ENCODE measurements at regions not wholly inside any gene's neighbourhood (a gene's known extent, or its start where the extent isn't known, plus 50 kb on each side); places are given as distances from the start of the nearest gene placed in this dataset.

DNA sequence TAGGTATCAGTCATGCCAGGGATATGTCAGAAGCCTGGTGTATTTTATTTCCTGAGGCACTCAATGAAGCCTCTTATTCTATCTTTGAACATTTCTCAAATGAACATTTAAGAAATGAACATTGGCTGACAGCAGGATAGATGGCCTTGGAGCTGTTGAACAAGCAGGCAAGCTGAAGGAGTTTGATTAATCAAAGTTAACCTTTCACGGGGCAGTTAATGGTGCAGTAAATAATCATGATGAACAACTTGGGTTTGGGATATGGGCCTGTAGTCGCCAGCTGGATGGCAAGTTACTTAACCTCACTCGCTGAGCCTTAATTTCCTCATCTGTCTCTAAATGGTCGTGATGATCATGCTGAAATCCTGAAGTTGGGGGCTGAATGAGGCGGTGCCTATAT is 333.0 kb downstream of the SFMBT2 start:
- no peak for TF ChIP-seq EZH2phosphoT487 (IDR thresholded peaks at IDR 0.05)
- no peaks in the 10 kb centered on the region for H3F3A ChIP-seq (ENCODE audit: low read depth)
- H3K27me3 Mint-ChIP-seq (ENCODE audit: insufficient read depth, low read depth): no peaks in the 10 kb centered on the region
- no peaks in the 10 kb centered on the region for H3K9me3 ChIP-seq (ENCODE audit: low read depth)
- no peaks in the 10 kb centered on the region for H3K36me3 ChIP-seq
- H3K27me3 ChIP-seq: no peaks in the 10 kb centered on the region
- no peak overlapping the region for H3K4me3 Mint-ChIP-seq
- peaks cover 5% of the 10 kb centered on the region for H3K4me1 Mint-ChIP-seq
- H4K20me1 ChIP-seq (ENCODE audit: low read depth): no peaks in the 10 kb centered on the region
- H3K4me3 ChIP-seq: no peak overlapping the region
- H3K36me3 Mint-ChIP-seq: no peaks in the 10 kb centered on the region
- H2AFZ ChIP-seq (replicated peaks): no peak overlapping the region
- H3K79me2 ChIP-seq (ENCODE audit: low read depth): no peaks in the 10 kb centered on the region
- peaks cover 13% of the 10 kb centered on the region for H3K4me1 ChIP-seq
- no peak overlapping the region for H3K4me2 ChIP-seq
- H3K9ac ChIP-seq: no peak overlapping the region
- DNase-seq (ENCODE audit: low spot score): no peak
- no peak overlapping the region for H3K27ac Mint-ChIP-seq
- H3K9me3 Mint-ChIP-seq: no peaks in the 10 kb centered on the region
- H3K27ac ChIP-seq: no peak overlapping the region

DNA sequence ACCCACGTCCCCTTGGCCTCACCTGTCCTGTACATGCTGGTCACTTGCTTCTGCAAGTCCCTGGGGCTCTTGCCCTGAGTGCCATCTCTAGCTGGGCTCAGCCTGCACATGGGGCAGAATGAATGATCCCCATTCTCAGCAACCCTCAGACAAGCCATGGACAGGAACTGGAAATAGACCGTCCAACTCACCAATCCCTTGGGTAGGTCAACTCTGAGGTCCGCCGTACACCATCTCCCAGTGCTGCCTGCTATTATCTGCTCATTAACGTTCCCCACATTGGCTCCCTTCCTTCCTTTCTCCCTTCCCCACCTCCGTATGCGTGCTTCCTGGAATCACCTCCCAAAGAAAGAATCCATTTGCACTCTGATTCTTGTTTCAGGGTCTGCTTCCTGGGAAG is 335.0 kb downstream of the SFMBT2 start:
- TF ChIP-seq EZH2 (IDR thresholded peaks at IDR 0.05) (no peak), EZH2phosphoT487 (IDR thresholded peaks at IDR 0.05) (no peak)
- TF ChIP-seq, protein P1, sequence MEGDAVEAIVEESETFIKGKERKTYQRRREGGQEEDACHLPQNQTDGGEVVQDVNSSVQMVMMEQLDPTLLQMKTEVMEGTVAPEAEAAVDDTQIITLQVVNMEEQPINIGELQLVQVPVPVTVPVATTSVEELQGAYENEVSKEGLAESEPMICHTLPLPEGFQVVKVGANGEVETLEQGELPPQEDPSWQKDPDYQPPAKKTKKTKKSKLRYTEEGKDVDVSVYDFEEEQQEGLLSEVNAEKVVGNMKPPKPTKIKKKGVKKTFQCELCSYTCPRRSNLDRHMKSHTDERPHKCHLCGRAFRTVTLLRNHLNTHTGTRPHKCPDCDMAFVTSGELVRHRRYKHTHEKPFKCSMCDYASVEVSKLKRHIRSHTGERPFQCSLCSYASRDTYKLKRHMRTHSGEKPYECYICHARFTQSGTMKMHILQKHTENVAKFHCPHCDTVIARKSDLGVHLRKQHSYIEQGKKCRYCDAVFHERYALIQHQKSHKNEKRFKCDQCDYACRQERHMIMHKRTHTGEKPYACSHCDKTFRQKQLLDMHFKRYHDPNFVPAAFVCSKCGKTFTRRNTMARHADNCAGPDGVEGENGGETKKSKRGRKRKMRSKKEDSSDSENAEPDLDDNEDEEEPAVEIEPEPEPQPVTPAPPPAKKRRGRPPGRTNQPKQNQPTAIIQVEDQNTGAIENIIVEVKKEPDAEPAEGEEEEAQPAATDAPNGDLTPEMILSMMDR (IDR thresholded peaks at IDR 0.05): no peak

DNA sequence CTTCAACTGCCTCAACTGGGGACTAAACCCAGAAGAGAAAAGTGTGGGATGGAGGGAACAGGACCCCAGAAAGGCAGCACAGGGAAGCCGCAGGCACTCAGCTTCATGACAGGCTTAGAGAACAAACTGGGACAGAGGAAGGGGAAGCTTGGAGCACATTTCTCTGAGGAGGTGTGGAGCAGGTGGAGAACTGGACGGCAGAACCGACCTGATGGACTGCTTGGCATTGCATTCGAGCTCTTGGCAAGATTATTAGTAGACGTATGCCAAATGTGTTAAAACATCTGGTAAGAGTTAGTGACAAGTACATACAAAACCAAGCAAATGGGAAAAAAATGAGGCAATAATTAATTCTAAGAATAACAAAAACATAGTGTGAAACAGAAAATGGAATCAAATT is 335.7 kb downstream of the SFMBT2 start:
- H3K27me3 Mint-ChIP-seq (ENCODE audit: insufficient read depth, low read depth): no peaks in the 10 kb centered on the region
- Histone ChIP-seq H3K4me3 (no peak overlapping the region), H4K20me1 (ENCODE audit: low read depth) (no peaks in the 10 kb centered on the region), H3K27me3 (no peaks in the 10 kb centered on the region), H3K9ac (no peak overlapping the region), H3K36me3 (no peaks in the 10 kb centered on the region), H3K27ac (no peak overlapping the region), H3K79me2 (ENCODE audit: low read depth) (no peaks in the 10 kb centered on the region), H3K4me2 (no peak overlapping the region), H3K9me3 (ENCODE audit: low read depth) (no peaks in the 10 kb centered on the region), H3K4me1 (no peaks in the 10 kb centered on the region), H2AFZ (replicated peaks) (no peak overlapping the region), H3F3A (ENCODE audit: low read depth) (no peaks in the 10 kb centered on the region)
- DNase-seq (ENCODE audit: low spot score): no peak
- H3K27ac Mint-ChIP-seq: no peak overlapping the region
- TF ChIP-seq EZH2 (IDR thresholded peaks at IDR 0.05): no peak
- TF ChIP-seq EZH2phosphoT487 (IDR thresholded peaks at IDR 0.05): no peak
- TF ChIP-seq, protein P1 (IDR thresholded peaks at IDR 0.05): no peak
- no peaks in the 10 kb centered on the region for H3K36me3 Mint-ChIP-seq
- peaks cover 3% of the 10 kb centered on the region for H3K4me1 Mint-ChIP-seq
- H3K4me3 Mint-ChIP-seq: peak overlapping the region; percentile 7
- H3K9me3 Mint-ChIP-seq: no peaks in the 10 kb centered on the region

More for the DNA sequence above, 335.0 kb downstream of the SFMBT2 start:
- DNase-seq (ENCODE audit: low spot score): no peak
- Mint-ChIP-seq H3K9me3 (no peaks in the 10 kb centered on the region), H3K27me3 (ENCODE audit: insufficient read depth, low read depth) (no peaks in the 10 kb centered on the region), H3K4me3 (no peak overlapping the region), H3K27ac (no peak overlapping the region), H3K4me1 (peaks cover 3% of the 10 kb centered on the region), H3K36me3 (no peaks in the 10 kb centered on the region)
- Histone ChIP-seq H3K4me1 (no peaks in the 10 kb centered on the region), H3K4me2 (no peak overlapping the region), H2AFZ (replicated peaks) (no peak overlapping the region), H3K36me3 (no peaks in the 10 kb centered on the region), H3K79me2 (ENCODE audit: low read depth) (no peaks in the 10 kb centered on the region), H3K27me3 (no peaks in the 10 kb centered on the region), H3K9me3 (ENCODE audit: low read depth) (no peaks in the 10 kb centered on the region), H3K4me3 (no peak overlapping the region), H3K27ac (no peak overlapping the region), H3K9ac (no peak overlapping the region), H3F3A (ENCODE audit: low read depth) (no peaks in the 10 kb centered on the region), H4K20me1 (ENCODE audit: low read depth) (no peaks in the 10 kb centered on the region)

DNA sequence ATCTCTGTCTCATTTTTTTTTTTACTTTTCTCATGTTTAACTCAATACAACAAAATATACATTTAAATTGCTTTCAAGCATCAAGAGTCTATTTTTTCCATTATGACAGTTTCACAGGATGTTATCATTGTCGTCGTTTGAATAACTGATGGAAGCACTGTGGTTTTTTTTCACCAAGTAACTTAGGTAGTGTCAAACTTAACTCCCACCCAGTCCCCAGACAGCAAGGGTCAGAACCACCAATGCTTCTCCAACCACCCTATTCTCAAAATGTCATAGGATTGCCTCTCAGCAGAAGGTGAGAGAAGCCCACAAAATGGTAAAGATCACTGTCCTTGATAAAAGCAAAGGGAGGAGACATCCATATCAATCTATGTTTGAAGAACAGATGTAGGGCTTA is 339.4 kb downstream of the SFMBT2 start:
- Histone ChIP-seq H3K4me1 (no peaks in the 10 kb centered on the region), H3K9ac (no peak overlapping the region), H3K27me3 (no peaks in the 10 kb centered on the region), H3K79me2 (ENCODE audit: low read depth) (no peaks in the 10 kb centered on the region), H4K20me1 (ENCODE audit: low read depth) (no peaks in the 10 kb centered on the region), H3K27ac (no peak overlapping the region), H3K36me3 (no peaks in the 10 kb centered on the region), H3F3A (ENCODE audit: low read depth) (no peaks in the 10 kb centered on the region), H3K4me3 (no peak overlapping the region), H2AFZ (replicated peaks) (no peak overlapping the region), H3K9me3 (ENCODE audit: low read depth) (no peaks in the 10 kb centered on the region), H3K4me2 (no peak overlapping the region)
- Mint-ChIP-seq H3K4me1 (peaks cover 3% of the 10 kb centered on the region), H3K9me3 (peaks cover 3% of the 10 kb centered on the region), H3K36me3 (no peaks in the 10 kb centered on the region), H3K27me3 (ENCODE audit: insufficient read depth, low read depth) (peaks cover 2% of the 10 kb centered on the region), H3K4me3 (no peak overlapping the region), H3K27ac (no peak overlapping the region)
- TF ChIP-seq, protein P1 (IDR thresholded peaks at IDR 0.05): no peak
- TF ChIP-seq EZH2 (IDR thresholded peaks at IDR 0.05) (no peak), EZH2phosphoT487 (IDR thresholded peaks at IDR 0.05) (no peak)
- DNase-seq (ENCODE audit: low spot score): no peak

Measured in neural progenitor cell (in vitro differentiated cells).